ENCODE measurements at regions not wholly inside any gene's neighbourhood (a gene's known extent, or its start where the extent isn't known, plus 50 kb on each side); places are given as distances from the start of the nearest gene placed in this dataset.

DNA sequence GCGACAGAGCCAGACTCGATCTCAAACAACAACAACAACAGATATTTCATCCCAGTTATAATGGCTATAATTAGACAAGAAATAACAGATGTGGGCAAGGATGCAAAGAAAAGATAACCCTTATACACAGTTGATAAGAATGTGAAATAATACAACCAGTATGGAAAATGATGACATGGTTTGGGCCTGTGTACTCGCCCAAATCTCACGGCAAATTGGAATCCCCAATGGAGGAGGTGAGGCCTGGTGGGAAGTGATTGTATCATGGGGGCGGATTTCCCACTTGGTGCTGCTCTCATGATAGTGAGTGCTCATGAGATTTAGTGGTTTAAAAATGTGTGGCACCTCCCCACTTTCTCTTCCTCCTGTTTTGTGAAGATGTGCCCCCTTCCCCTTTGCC lies 104.1 kb downstream of the C11orf87 start:
- H3K36me3 Mint-ChIP-seq (ENCODE audit: insufficient read depth): no peaks in the 10 kb centered on the region
- H3K4me1 Mint-ChIP-seq (ENCODE audit: low read depth): peaks cover 5% of the 10 kb centered on the region
- no peak for DNase-seq (ENCODE audit: low spot score, unreplicated experiment)
- no peak overlapping the region for H3K4me3 Mint-ChIP-seq (ENCODE audit: low read depth)
- no peaks in the 10 kb centered on the region for H3K9me3 Mint-ChIP-seq (ENCODE audit: low read depth)
- no peak overlapping the region for H3K27ac Mint-ChIP-seq
- H3K27me3 Mint-ChIP-seq: no peaks in the 10 kb centered on the region
- TF ChIP-seq, protein P1, sequence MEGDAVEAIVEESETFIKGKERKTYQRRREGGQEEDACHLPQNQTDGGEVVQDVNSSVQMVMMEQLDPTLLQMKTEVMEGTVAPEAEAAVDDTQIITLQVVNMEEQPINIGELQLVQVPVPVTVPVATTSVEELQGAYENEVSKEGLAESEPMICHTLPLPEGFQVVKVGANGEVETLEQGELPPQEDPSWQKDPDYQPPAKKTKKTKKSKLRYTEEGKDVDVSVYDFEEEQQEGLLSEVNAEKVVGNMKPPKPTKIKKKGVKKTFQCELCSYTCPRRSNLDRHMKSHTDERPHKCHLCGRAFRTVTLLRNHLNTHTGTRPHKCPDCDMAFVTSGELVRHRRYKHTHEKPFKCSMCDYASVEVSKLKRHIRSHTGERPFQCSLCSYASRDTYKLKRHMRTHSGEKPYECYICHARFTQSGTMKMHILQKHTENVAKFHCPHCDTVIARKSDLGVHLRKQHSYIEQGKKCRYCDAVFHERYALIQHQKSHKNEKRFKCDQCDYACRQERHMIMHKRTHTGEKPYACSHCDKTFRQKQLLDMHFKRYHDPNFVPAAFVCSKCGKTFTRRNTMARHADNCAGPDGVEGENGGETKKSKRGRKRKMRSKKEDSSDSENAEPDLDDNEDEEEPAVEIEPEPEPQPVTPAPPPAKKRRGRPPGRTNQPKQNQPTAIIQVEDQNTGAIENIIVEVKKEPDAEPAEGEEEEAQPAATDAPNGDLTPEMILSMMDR (IDR thresholded peaks at IDR 0.05; ENCODE audit: unreplicated experiment): no peak

DNA sequence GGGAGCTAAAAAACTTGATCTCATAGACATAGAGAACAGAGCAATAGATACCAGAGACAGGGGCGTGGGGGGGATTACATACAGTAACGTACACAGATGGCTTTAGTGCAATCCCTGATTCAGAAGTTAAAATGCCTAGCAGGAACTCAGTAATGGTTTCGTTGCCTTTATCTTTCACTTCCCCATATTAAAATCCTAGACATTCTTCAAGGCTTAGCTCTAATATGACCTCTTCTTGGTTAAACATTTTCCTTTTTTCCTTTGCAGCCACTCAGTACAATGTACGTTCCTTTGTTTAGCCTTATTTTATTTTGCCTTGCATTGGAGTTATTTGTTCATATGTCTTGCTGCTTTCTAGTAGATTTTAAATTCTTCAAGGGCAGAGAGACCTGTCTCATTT lies 104.9 kb downstream of the C11orf87 start:
- H3K9me3 Mint-ChIP-seq (ENCODE audit: low read depth): no peaks in the 10 kb centered on the region
- H3K27ac Mint-ChIP-seq: no peak overlapping the region
- peaks cover 2% of the 10 kb centered on the region for H3K4me1 Mint-ChIP-seq (ENCODE audit: low read depth)
- H3K4me3 Mint-ChIP-seq (ENCODE audit: low read depth): no peak overlapping the region
- DNase-seq (ENCODE audit: low spot score, unreplicated experiment): no peak
- TF ChIP-seq, protein P1 (IDR thresholded peaks at IDR 0.05; ENCODE audit: unreplicated experiment): no peak
- no peaks in the 10 kb centered on the region for H3K36me3 Mint-ChIP-seq (ENCODE audit: insufficient read depth)
- H3K27me3 Mint-ChIP-seq: no peaks in the 10 kb centered on the region

DNA sequence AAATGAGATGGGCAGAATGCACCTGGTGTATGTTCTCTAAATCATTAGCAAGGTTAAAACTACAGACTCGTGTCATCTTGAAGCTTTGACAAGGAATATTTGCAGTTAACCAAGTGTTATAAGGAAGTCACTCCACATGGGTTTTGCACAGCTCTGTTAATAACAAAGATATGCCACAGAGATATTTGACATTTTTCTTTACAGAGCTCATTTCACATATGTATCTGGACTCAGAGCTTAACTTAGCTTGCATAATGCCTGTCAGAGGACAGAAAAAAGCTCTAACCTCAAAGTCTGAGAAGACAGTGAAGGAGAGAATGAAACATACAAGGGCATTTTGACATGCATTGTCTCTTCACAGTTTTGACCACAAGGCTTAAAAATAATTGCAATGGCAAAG lies 105.5 kb downstream of the C11orf87 start:
- no peak overlapping the region for H3K27ac Mint-ChIP-seq
- no peak overlapping the region for H3K4me3 Mint-ChIP-seq (ENCODE audit: low read depth)
- DNase-seq (ENCODE audit: low spot score, unreplicated experiment): no peak
- H3K27me3 Mint-ChIP-seq: no peaks in the 10 kb centered on the region
- no peaks in the 10 kb centered on the region for H3K9me3 Mint-ChIP-seq (ENCODE audit: low read depth)
- H3K36me3 Mint-ChIP-seq (ENCODE audit: insufficient read depth): no peaks in the 10 kb centered on the region
- H3K4me1 Mint-ChIP-seq (ENCODE audit: low read depth): no peaks in the 10 kb centered on the region
- TF ChIP-seq, protein P1 (IDR thresholded peaks at IDR 0.05; ENCODE audit: unreplicated experiment): no peak

DNA sequence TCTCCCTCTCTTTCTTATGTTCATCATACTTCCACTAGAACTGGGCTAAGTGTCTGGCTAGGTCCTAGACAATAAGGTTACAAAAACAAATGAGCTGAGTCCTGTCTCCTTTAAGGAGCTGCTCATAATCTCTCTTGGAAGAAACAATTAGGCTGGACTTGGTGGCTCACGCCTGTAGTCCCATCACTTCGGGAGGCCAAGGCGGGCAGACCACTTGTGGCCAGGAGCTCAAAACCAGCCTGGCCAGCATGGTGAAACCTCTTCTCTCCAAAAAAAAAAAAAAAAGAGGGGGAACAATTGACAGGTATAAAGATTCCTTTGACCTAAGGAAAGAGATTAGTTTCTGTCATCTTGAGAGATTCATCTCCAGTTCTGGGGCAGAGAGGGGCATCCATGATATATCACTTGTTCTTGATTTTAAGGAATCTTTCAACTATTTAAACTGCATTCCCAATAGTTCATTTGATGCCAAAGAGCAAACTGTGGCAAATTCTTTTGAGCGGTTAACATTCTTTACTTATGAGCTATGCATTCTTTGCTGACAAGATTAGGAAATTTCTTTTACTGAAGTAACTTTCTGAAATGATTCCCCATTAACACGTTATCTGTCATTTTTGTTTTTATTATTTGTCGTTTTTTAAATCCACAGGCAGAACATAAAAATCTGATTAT lies 125.5 kb downstream of the C11orf87 start:
- H3K27me3 Mint-ChIP-seq: no peaks in the 10 kb centered on the region
- H3K4me3 Mint-ChIP-seq (ENCODE audit: low read depth): no peak overlapping the region
- H3K4me1 Mint-ChIP-seq (ENCODE audit: low read depth): peaks cover 1% of the 10 kb centered on the region
- no peak overlapping the region for H3K27ac Mint-ChIP-seq
- peaks cover 7% of the 10 kb centered on the region for H3K9me3 Mint-ChIP-seq (ENCODE audit: low read depth)
- no peak for DNase-seq (ENCODE audit: low spot score, unreplicated experiment)
- TF ChIP-seq, protein P1 (IDR thresholded peaks at IDR 0.05; ENCODE audit: unreplicated experiment): no peak
- no peaks in the 10 kb centered on the region for H3K36me3 Mint-ChIP-seq (ENCODE audit: insufficient read depth)

DNA sequence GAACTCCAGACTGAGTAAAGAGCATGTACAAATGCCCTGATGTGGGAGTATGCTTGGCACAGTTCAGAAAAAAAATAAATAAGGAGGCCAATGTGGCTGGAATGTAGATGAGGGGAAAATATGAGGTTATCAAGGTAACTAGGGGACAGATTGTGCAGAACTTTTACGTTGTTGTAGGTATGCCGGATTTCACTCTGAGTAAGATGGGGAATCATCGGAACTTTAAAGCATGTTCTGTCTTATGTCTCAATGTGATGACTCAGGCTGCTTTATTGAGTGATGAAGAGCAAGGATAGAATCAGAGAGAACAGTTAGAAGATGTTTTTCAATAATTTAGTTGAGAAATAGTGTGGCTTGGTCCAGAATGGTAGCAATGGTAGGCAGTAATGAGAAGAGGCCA lies 130.4 kb downstream of the C11orf87 start:
- TF ChIP-seq, protein P1 (IDR thresholded peaks at IDR 0.05; ENCODE audit: unreplicated experiment): no peak
- H3K27ac Mint-ChIP-seq: no peak overlapping the region
- H3K9me3 Mint-ChIP-seq (ENCODE audit: low read depth): peaks cover 2% of the 10 kb centered on the region
- H3K4me1 Mint-ChIP-seq (ENCODE audit: low read depth): peaks cover 1% of the 10 kb centered on the region
- no peak for DNase-seq (ENCODE audit: low spot score, unreplicated experiment)
- H3K36me3 Mint-ChIP-seq (ENCODE audit: insufficient read depth): no peaks in the 10 kb centered on the region
- no peak overlapping the region for H3K4me3 Mint-ChIP-seq (ENCODE audit: low read depth)
- H3K27me3 Mint-ChIP-seq: no peaks in the 10 kb centered on the region
